Kidney (tissue), 13 donors: ENCODE measurements at regions not wholly inside any gene's neighbourhood (a gene's known extent, or its start where the extent isn't known, plus 50 kb on each side); places are given as distances from the start of the nearest gene placed in this dataset.

Experiments
- DNase-seq, 5 donors: peaks; one replicate each; pipeline ENCODE4 v3.0.0-alpha.2; 2013 to 2020
- FAIRE-seq: peaks from 2 replicates; lab custom pipeline; 2012; peaks lifted over from hg19 to GRCh38; lab: Jason Lieb, UNC
- H3K27ac ChIP-seq, 2 donors: one replicate each; pipeline ENCODE4 v1.7.0; 2013; ENCODE audit warnings: low read depth in 2 of 2, low read length in 2 of 2, inconsistent platforms in 1 of 2
- H3K27me3 ChIP-seq: one replicate; pipeline ENCODE4 v1.7.1; 2013; ENCODE audit warnings: low read length, inconsistent platforms; ENCODE audit not compliant: control insufficient read depth, insufficient read depth
- H3K36me3 ChIP-seq, 3 donors: one replicate each; pipeline versions ENCODE4 v1.7.0 to v1.7.1; 2013; ENCODE audit warnings: low read length in 3 of 3, control low read depth in 1 of 3, inconsistent platforms in 1 of 3; ENCODE audit not compliant: insufficient read depth in 3 of 3, control insufficient read depth in 2 of 3
- H3K4me1 ChIP-seq, 3 donors: one replicate each; pipeline versions ENCODE4 v1.7.0 to v1.7.1; 2013; ENCODE audit warnings: low read length in 3 of 3, inconsistent platforms in 1 of 3, low read depth in 1 of 3; ENCODE audit not compliant: control insufficient read depth in 2 of 3, insufficient read depth in 2 of 3
- H3K4me3 ChIP-seq, 3 donors: one replicate each; pipeline versions ENCODE4 v1.7.0 to v1.8.1; 2013; ENCODE audit warnings: low read length in 3 of 3, control low read depth in 1 of 3, inconsistent platforms in 1 of 3
- H3K9ac ChIP-seq, 3 donors: one replicate each; pipeline versions ENCODE4 v1.7.0 to v1.7.1; 2013; ENCODE audit warnings: low read length in 3 of 3, control low read depth in 1 of 3, inconsistent platforms in 1 of 3
- H3K9me3 ChIP-seq, 3 donors: one replicate each; pipeline versions ENCODE4 v1.7.0 to v1.7.1; 2013; ENCODE audit warnings: low read length in 3 of 3, control low read depth in 1 of 3, inconsistent platforms in 1 of 3; ENCODE audit not compliant: control insufficient read depth in 2 of 3, insufficient read depth in 1 of 3
- CTCF ChIP-seq: IDR thresholded peaks from 3 replicates; pipeline ENCODE4 v1.5.1; 2012; ENCODE audit warnings: mild to moderate bottlenecking, moderate library complexity, borderline replicate concordance; ENCODE audit not compliant: insufficient read depth; ENCODE audit errors: extremely low read depth
- intact Hi-C: fragments of 100-400 bp; cut with DNase I; formaldehyde crosslinking; loops from one replicate; pipeline ENCODE4 v1.11.1; 2022
- donor health status: control.
- donor health status: control.
- donor health status: control.
- donor health status: control.
- donor health status: control.
- donor health status: DM: yes; HTN: yes; CAD: no.
- donor health status: Normal renal cell carcinoma (clear cell type).

- H3K4me3 ChIP-seq, result no peak overlapping the region
- FAIRE-seq, result no peak
Measured at GRCh38 chr3:106809623-106810299, 567.5 kb upstream of the CCDC54 start.

GRCh38 chr3:106810300-106810875, 566.9 kb upstream of the CCDC54 start:
- no peak for TF ChIP-seq CTCF
- H3K9me3 ChIP-seq, result no peaks in the 10 kb centered on the region
- H3K9ac ChIP-seq, result no peak overlapping the region
- no peaks in the 10 kb centered on the region for H3K27me3 ChIP-seq
- intact Hi-C loops, result no loop called here
- H3K4me1 ChIP-seq, result peaks cover 0 to 3% (median 0%) of the 10 kb centered on the region in 3 donors
- H3K4me3 ChIP-seq, result no peak overlapping the region
- no peak for FAIRE-seq
- no peak for DNase-seq
- no peak overlapping the region for H3K27ac ChIP-seq
- H3K36me3 ChIP-seq, result no peaks in the 10 kb centered on the region

More at GRCh38 chr3:106809623-106810299, 567.5 kb upstream of the CCDC54 start:
- no peaks in the 10 kb centered on the region for H3K36me3 ChIP-seq
- no peak overlapping the region for H3K9ac ChIP-seq
- no peak overlapping the region for H3K27ac ChIP-seq
- no peak for DNase-seq
- H3K27me3 ChIP-seq, result no peaks in the 10 kb centered on the region
- H3K4me1 ChIP-seq, result peaks cover 0 to 3% (median 0%) of the 10 kb centered on the region in 3 donors
- no peak for TF ChIP-seq CTCF
- intact Hi-C loops, result no loop called here
- no peaks in the 10 kb centered on the region for H3K9me3 ChIP-seq

GRCh38 chr3:106811376-106811775, 565.9 kb upstream of the CCDC54 start:
- DNase-seq (no peak), FAIRE-seq (no peak)
- Histone ChIP-seq H3K4me1 (peaks cover 0 to 3% (median 0%) of the 10 kb centered on the region in 3 donors), H3K4me3 (no peak overlapping the region), H3K9ac (no peak overlapping the region), H3K27ac (no peak overlapping the region), H3K27me3 (no peaks in the 10 kb centered on the region), H3K9me3 (no peaks in the 10 kb centered on the region), H3K36me3 (no peaks in the 10 kb centered on the region)
- no peak for TF ChIP-seq CTCF
- intact Hi-C loops, result no loop called here
